GM21515 (cell line): ENCODE measurements at regions not wholly inside any gene's neighbourhood (a gene's known extent, or its start where the extent isn't known, plus 50 kb on each side); places are given as distances from the start of the nearest gene placed in this dataset.
A peak's percentile ranks its signal among the peaks of the same experiment; 100 is the strongest.
"Not testable (repeated sequence)": the region's sequence is repeated elsewhere in the genome, so short reads cannot be mapped to it uniquely, and the experiment has no call there.

ENCODE experiments used
- ATAC-seq: cut with Tn5 transposase; IDR thresholded peaks from one replicate; pipeline ENCODE4 v1.9.1; 2021; ENCODE audit not compliant: unreplicated experiment

DNA sequence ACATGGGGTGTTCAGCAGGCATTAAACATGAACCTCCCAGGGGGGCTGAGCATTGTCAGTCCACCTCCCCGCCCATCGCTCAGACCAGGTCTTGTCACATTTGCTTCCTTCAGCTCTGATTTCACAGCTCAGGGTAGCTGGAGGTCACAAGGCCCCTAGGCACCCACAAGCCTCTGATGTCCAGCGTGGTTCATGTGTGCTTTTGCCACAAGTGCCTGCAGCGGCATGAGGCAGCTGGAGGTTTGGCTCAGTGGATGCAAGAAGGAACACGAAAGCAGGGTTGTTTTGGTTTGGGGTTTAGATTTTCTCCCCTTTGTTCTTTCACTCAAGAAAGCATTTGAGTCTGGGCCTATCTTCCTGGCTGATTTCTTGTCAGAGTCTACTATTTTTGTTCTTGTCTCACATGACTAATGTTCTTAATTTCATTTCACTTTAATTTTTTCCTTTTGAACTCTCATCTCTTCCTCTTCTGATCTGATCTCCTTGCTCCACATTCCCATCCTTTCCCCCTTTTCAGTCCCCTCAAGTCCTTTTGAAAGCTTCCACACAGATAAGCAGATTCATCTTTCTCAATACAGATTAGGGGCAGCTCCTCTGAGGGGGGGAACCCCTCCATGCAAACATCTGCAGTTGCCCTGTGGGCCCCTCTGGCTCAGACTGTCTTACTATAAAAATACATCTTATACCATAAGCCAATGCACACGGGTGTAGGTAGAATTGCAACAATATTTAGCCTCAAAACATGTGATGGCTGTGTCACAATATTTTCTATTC lies 68.1 kb upstream of the CEP85L start:
- ATAC-seq = no peak

DNA sequence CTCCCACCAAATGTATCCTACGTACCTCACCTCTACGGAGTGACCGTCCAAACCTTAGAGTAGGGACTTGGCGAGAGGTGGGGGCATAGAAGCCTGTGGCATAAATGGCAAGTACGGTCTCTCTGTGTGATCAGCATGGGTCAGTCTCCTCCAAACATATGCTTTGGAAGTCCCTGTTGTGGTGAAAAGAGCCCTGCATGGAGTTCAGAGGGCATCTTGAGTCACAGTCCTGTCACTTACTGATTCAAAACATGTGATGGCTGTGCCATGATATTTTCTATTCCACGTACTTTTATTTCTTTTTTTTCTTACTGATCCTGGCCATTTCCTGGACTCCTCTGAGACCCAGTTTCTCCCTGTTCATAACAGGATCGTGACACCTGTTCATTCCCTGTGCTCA lies 67.5 kb upstream of the CEP85L start:
- no peak for ATAC-seq

DNA sequence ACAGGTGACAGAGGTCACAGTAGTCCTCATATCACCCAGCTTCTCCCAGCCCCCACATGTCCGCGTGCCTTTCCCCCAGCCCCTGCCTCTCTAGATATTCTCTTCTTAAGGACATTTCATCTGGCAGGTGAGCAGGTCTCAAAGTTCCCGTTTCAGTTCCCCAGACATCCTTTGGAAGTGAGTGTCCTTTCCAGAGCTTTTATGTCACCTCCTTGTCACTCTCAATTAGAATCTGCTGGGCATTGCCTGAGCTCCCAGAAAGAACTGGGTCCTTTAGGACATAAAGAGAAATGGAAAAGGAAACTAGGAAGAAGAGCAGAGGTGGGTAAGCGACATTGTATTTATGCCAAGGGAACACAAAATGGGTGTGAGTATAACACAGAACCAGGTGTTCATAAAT lies 66.9 kb upstream of the CEP85L start:
- no peak for ATAC-seq

DNA sequence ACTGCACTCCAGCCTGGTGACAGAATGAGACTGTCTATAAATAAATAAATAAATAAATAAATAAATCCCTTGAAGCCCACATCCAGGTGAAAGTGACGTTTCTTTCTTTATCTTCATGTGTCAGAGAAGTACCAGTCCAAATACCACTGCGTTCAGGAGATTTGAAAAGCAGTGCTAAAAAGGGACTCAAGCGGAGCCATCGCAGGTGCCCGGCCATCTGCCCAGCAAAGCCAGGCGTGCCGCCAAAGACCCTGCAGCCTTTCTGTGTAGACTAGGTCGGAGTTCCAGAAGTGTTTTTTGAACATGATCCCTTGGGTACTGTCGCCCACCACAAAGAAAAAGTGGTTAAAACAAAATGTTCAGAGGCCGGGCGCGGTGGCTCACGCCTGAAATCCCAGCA lies 65.7 kb upstream of the CEP85L start:
- ATAC-seq = no peak

DNA sequence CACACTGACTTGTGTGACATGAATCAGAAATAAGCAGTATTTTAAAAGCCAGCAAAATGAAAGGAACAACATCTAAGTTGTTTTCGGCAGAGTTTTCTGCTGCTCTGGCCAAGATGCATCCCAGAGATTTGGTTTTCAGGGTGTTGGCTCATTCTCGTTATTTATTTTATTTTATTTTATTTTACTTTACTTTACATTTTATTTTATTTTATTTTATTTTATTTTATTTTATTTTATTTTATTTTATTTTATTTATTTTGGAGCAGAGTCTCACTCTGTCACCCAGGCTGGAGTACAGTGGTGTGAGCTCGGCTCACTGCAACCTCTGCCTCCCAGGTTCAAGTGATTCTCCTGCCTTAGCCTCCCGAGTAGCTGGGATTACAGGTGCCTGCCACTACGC lies 64.5 kb upstream of the CEP85L start:
- ATAC-seq = not testable (repeated sequence)

DNA sequence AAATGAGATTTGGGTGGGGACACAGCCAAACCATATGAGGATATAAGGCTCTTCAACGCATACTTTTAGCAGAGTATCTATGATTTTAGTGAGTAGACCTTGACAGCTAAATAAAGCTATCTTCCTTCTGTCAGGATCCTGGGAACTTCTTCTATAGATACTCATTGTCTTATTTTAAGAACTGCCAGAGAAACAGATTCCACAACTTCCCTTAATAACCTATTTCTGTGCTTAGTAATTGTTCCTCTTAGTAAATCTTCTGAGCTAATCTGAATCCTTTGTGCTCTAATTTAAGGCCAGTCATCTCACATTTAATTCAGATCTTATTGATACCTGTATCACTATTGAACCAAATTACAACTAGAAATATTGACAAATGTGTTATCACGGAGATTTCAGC lies 64.0 kb upstream of the CEP85L start:
- ATAC-seq = no peak

DNA sequence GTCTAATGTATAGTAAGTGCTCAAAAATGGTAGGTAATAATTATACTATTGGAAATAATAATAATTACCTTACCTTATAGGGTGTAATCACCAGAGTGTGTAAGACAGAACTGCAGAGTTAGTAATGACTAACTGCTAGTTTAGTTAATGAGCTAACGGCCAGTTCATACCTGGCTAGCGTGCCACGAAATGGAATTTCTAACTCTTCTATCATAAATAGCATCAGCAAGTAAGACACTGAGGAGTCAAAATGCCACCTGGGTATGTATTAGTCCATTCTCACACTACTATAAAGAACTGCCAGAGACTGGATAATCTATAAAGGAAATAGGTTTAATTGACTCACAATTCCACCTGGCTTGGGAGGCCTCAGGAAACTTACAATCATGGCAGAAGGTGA lies 63.4 kb upstream of the CEP85L start:
- no peak for ATAC-seq

DNA sequence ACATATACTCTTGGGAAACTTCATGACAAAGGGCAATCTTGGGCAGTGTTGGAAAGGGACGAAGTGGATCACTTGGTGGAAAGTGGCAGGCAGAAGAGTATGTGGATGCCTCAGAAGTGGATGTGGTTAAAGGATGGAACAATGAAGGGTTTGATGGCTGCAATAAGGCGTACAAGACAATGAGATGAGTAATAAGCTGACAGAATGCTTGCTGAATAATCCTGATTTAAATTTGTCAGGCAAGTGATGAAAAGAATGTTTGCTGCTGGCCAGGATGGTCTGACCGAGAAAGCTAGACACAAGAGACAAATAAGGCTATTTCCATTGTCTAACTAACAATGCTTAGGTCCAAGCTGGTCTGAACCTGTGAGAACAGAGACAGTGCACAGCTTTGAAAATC lies 61.6 kb upstream of the CEP85L start:
- no peak for ATAC-seq

DNA sequence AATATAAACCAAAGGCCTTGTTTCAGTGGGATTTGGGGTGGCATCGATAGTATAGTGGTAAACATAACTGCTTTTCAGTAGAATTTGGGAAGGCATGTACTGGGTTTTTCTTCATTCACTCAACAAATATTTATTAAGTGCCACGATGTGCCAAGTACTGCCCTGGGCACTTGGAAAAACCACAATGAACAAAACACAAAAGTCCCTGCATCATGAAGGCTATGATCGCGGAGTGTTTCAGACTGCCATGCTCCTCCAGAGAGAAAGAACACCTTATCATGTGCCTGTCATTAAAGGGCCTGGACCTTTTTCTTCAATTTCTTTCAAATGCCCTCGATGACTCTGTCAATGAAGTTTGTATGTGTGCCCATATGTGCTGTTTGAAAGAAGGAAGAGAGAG lies 59.2 kb upstream of the CEP85L start:
- no peak for ATAC-seq

DNA sequence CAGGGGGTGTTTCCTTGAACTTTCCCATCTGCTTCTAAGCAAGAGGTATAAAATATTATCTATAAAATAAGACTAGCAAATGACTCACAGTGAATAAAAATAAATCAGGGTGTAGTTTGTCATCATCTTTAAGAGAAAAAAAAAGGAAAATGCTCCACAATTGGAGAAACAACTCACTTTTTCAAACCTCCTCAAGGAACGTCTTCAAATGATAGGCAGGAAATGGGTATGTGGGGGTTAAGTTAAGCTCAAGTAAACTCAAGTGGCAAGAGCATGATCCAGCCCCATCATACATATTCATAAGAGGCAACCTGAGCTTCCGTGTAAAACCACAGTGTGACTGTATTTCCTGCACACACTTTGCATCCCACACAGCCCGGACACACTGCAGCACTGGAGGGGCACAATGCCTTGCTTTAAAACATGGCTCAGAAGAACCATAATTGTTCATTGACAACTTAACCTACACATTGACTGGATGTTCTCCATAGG lies 58.5 kb upstream of the CEP85L start:
- ATAC-seq = peak; percentile 92

DNA sequence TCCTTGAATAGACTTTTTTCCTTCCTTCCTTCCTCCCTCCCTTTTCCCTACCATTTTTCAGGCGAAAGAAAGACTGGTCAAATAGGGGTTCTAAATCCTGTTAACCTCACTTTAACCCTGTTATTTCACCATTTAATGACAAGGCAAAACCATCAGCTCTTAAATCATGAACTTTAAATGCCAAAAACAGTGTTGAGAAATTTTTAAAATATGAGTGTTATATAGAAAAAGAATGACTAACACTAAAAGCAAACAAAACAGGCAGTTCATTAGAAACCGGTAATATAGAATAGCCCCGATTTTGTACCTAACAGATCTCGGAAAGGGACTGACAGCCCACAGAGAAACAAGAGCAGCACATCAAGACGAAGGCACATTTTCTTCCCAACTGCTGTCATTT lies 57.4 kb upstream of the CEP85L start:
- peak; percentile 9 for ATAC-seq

DNA sequence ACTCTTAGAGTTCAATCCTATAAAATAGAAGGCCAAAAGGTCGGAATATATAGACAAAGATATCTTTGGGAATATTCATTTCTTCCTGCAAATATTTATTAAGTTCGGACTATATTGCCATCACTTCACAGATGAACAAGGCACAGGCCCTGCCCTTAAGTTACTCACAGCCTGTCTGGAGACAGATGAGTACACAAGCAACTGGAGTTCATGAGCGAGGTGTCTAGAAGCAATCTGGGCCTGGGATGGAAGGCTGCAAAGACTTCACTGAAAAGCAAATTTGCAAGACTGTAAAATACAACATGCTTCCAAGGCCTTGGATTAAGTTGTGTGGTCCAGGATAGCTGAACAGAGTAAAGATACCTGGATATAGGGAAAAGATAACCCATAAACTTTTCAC lies 56.7 kb upstream of the CEP85L start:
- no peak for ATAC-seq

DNA sequence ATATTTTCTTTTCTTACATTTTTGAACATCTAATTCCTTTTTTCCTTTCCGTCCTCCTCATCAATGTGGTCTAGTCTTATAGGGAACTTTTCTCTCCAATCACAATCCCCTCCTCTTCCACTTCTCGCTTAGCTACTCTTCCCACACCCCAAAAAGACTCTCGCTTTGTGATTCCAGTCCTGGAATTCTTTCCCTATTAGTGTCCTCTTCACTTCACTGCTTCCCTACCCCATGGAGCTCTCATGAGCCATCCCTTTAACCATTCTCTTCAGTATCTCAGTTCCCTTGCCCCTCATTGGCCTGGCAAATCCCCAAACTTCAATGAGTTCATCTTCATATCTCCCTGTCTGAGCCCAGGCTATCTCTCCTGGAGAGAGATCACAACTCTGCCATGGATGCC lies 55.3 kb upstream of the CEP85L start:
- no peak for ATAC-seq

DNA sequence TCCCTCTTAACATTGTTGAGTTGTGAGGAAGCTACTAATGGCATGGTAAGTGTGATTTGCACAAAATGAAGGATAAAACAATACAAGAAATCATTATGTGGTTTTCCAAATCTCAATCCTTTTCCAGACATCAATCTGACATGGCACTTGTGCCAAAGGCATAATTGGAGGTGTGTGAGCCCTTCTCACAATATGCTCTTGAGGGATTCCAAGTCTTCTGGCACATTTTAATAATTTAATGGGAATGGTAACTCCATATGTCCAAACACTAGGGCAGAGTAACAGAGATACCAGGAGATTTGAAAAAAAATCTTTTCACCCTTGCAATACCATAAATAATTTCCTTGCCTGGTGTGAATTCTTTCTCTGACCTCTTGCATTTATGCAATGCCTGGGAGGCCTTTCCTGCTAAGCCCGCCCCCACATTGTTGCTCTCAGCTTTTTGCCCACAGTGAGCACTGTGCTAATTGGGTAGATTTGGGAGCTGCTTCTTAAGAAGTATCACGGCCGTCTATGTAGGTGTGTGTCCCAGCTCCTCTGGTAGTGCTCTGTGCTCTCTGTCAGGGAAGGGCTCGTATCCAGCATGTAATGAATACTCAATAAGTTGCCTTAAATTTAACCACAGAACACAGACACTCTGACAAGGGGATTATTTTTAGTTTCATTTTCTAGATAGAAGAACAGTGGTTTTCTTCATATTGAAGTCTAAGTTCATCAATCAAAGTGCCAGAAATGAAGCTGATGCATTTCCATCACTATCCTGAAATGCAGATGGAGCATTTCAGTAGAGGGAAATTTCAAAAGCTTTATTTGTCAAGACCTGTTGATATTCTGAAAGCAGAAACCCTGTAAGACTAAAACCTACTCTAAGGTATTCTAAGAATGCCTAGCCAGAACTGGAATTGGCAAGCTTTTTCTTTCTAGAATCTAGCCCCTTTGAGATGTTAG lies 54.4 kb upstream of the CEP85L start:
- ATAC-seq = peak; percentile 32

DNA sequence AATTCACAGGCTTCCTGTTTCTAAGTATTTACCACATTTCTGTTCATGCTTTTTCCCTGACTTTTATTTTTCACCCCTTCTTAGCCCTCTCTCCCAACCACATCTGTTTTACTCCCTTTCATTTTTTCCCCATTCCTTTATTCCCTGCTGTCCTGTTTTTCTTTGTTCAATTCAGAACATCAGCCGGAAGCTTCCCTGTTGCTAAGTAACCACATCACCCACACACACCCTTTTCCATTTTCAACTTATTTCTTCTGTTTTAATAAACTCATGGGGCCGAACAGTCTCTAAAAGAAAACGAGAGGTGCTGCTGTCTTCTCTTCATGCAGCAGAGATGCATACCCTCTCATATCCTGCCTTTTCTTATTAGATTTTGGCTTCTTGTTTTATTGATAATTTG lies 53.5 kb upstream of the CEP85L start:
- ATAC-seq = no peak

DNA sequence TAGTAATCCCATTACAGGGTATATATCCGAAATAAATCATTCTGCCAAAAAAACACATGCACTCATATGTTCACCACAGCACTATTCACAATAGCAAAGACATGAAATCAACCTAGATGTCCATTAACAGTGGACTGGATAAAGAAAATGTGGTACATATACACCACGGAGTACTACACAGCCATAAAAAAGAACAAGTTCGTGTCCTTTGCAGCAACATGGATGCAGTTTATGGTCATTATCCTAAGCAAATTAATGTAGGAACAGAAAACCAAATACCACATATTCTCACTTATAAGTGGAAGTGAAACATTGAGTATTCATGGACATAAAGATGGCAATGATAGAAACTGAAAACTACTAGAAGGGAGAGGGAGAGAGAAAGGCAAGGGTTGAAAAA lies 49.9 kb upstream of the CEP85L start:
- ATAC-seq = not testable (repeated sequence)
